ENCODE measurements at regions not wholly inside any gene's neighbourhood (a gene's known extent, or its start where the extent isn't known, plus 50 kb on each side); places are given as distances from the start of the nearest gene placed in this dataset.

DNA sequence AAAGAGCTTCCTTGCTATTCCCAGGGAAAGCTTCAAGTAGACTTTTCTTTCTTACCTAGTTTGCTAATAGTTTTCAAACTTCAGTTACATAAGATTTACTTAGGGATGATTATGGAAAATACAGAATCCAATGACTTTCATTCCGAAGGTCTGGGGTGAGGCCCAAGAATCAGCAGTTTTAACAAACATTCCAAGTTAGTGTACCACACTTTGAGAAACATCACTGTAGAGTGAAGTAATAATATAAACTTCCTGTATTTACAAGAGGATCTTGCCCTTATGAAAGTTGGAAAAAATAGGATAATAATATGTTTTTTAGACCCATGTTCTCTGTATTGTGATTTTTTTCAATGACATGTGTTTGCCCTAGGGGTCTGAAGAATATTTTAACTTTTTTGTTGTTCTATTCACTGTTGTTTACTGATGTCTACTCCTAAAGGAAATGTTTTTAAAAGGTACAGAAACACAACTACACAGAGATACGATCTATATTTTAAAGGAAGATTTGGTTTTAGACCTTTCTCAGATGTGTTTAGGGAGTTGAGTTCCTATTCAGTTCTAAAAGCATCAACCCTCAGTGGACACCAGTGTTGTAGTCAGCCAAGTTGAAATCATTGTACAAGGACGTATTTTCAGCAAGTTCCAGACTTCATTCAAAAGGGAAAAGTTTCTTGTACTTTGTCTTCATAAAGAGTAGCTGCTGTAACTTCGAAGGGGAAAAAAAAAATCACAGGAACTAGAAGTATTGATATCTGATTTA, 295.8 kb upstream of the SLC7A11 start:
- Mint-ChIP-seq H3K4me1 (ENCODE audit: low read depth) (no peaks in the 10 kb centered on the region), H3K4me3 (no peak overlapping the region), H3K27me3 (peaks cover 8% of the 10 kb centered on the region), H3K9me3 (peaks cover 24% of the 10 kb centered on the region), H3K36me3 (ENCODE audit: low read depth) (no peaks in the 10 kb centered on the region), H3K27ac (no peak overlapping the region)
- intact Hi-C loops (cut with micrococcal nuclease), result no loop called here

DNA sequence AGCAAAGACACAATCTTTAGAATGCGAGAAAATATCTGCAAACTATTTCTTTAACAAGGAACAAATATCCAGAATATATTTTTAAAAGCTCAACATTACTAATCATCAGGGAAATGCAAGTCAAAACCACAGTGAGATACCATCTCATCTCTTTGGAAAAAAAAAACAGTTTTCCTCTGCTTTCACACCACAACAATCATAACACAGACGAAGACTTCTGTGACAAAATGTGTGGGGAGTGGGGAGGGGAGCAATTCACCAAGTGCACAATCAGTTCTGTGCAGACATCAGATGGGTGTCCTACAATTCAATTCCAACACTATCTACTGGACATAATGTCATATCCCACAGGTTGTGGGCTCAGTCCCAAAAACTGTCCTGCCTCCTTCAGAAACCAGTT, 293.2 kb upstream of the SLC7A11 start:
- no peaks in the 10 kb centered on the region for H3K36me3 Mint-ChIP-seq (ENCODE audit: low read depth)
- peaks cover 45% of the 10 kb centered on the region for H3K9me3 Mint-ChIP-seq
- no peak overlapping the region for H3K27ac Mint-ChIP-seq
- intact Hi-C loops (cut with micrococcal nuclease), result no loop called here
- peaks cover 11% of the 10 kb centered on the region for H3K27me3 Mint-ChIP-seq
- no peaks in the 10 kb centered on the region for H3K4me1 Mint-ChIP-seq (ENCODE audit: low read depth)
- no peak overlapping the region for H3K4me3 Mint-ChIP-seq

DNA sequence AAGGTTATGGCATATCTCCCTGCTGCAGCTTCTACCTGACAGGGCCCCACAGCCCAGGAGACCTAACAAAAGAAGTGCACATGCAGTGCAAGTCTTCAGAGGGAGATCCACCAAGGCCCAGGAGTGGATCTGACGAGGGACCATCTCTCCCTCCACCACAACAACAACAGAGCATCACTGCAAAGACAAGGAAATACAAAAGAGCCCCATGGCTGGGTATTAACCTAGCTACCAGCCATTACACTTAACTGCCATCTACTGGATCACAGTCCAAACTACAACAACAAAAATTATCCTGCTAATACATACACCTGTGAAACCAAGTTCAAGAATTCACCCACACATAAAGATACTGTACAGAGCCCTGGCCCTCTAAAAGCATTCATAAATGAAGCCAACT, 280.2 kb upstream of the SLC7A11 start:
- no peak overlapping the region for H3K4me3 Mint-ChIP-seq
- H3K27me3 Mint-ChIP-seq, result peaks cover 15% of the 10 kb centered on the region
- peak overlapping the region; percentile 15 for H3K27ac Mint-ChIP-seq
- peaks cover 13% of the 10 kb centered on the region for H3K4me1 Mint-ChIP-seq (ENCODE audit: low read depth)
- intact Hi-C loops (cut with micrococcal nuclease), result loop anchor here (2.0 kb wide), 1 partner anchor 486 kb away; no protein-coding TSS in a partner anchor
- no peaks in the 10 kb centered on the region for H3K9me3 Mint-ChIP-seq
- H3K36me3 Mint-ChIP-seq (ENCODE audit: low read depth), result no peaks in the 10 kb centered on the region

DNA sequence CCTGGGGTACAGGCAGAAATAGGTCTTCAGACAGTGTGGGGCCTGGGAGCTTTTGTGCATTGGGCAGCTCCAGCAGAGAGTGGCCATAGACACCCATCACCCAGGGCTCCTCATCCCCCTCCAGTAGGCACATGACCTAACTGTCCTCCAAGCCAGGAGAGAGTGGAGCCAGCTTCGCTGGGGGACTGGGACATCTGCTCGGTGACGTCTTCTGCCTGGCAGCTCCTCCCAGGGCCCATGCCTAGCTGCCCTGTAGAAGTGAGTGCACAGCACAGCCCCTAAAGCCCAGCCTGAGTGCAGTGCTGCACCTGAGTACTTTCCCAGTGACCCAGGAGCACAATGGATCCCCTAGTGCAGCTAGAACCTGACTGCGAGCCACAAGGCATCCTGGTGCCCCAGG, 279.7 kb upstream of the SLC7A11 start:
- intact Hi-C loops (cut with micrococcal nuclease), result loop anchor here (2.0 kb wide), 1 partner anchor 485 kb away; no protein-coding TSS in a partner anchor
- Mint-ChIP-seq H3K27ac (peak overlapping the region; percentile 15), H3K4me3 (no peak overlapping the region), H3K36me3 (ENCODE audit: low read depth) (no peaks in the 10 kb centered on the region), H3K9me3 (no peaks in the 10 kb centered on the region), H3K27me3 (peaks cover 15% of the 10 kb centered on the region), H3K4me1 (ENCODE audit: low read depth) (peaks cover 13% of the 10 kb centered on the region)

DNA sequence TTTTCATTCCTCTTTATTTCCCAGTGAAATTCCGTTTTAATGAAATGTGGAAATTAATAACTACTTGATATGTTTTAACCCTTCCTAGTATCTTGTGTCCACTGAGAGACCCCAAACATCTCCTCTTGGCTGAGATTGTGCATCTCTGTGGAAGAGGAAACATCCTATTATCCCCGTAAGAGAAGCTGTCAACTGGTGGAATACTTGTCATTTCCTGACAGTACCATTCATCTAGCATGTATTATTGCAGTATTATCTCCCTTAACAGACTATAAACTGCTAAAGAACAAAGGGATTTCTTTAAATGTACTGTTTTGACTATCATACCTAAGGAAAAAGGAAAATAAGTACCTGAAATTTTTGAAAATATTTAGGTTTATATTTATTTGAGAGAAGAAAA, 277.3 kb upstream of the SLC7A11 start:
- Mint-ChIP-seq H3K27ac (no peak overlapping the region), H3K9me3 (no peaks in the 10 kb centered on the region), H3K4me3 (no peak overlapping the region), H3K4me1 (ENCODE audit: low read depth) (peaks cover 13% of the 10 kb centered on the region), H3K27me3 (peaks cover 8% of the 10 kb centered on the region), H3K36me3 (ENCODE audit: low read depth) (no peaks in the 10 kb centered on the region)
- intact Hi-C loops (cut with micrococcal nuclease), result no loop called here

DNA sequence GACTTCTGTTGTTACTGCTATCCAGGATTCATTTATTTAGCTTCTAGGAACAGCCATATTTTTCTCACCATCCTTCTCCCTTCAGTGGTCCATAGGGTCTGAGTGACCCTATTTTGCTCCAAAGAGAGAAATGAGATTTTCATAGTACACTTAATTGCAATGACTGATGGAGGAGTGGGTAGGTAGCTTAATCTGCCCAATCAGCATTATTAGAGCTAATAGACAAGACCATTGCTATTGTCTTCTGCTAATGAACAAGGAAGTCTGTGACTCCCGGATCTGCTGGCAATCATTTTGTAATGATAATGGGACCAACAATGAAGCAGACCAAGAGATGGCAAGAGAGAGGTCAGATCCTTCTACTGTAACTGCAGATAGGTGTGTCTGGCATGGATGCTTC, 271.4 kb upstream of the SLC7A11 start:
- intact Hi-C loops (cut with micrococcal nuclease), result no loop called here
- Mint-ChIP-seq H3K9me3 (no peaks in the 10 kb centered on the region), H3K27ac (no peak overlapping the region), H3K27me3 (peaks cover 17% of the 10 kb centered on the region), H3K4me3 (no peak overlapping the region), H3K4me1 (ENCODE audit: low read depth) (peaks cover 5% of the 10 kb centered on the region), H3K36me3 (ENCODE audit: low read depth) (no peaks in the 10 kb centered on the region)

DNA sequence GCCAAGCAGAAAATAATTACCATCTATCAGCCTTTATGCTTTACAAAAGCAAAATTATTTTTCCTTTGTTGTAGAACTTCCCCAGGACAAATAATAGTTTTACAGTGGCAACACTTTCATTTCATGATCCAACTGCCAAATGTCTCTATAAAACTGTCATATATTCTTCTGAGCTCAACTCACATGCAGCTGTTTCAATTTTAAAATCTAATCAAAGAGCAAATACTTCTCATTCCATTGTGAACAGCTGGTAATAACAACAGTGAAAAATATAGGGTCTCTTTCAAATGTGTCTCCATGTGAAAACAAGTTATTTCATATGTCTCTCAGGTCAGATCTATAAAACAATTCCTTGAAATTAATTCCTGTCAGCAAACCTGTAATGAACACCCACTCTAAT, 270.6 kb upstream of the SLC7A11 start:
- Mint-ChIP-seq H3K9me3 (no peaks in the 10 kb centered on the region), H3K36me3 (ENCODE audit: low read depth) (no peaks in the 10 kb centered on the region), H3K27me3 (peaks cover 19% of the 10 kb centered on the region), H3K27ac (no peak overlapping the region), H3K4me1 (ENCODE audit: low read depth) (peaks cover 5% of the 10 kb centered on the region), H3K4me3 (no peak overlapping the region)
- intact Hi-C loops (cut with micrococcal nuclease), result no loop called here

DNA sequence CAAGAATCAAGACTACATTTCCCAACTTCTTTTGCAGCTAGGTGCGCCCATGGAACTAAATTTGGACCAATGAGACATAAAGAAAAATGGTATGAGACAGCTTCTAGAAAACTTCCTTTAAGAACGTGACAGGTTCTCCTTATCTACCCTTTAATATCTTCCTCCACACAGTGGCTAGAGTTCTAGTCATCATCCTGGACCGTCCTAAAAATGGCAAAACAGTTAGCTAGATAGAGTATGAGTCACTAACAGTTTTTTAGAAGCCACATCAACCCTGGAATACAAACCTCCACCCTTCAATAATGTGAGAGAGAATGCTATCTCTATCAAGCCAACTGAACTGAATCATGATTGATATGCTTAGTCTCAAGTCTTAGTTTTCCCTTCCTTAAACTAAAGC, 267.9 kb upstream of the SLC7A11 start:
- peaks cover 5% of the 10 kb centered on the region for H3K4me1 Mint-ChIP-seq (ENCODE audit: low read depth)
- H3K27ac Mint-ChIP-seq, result no peak overlapping the region
- H3K4me3 Mint-ChIP-seq, result no peak overlapping the region
- intact Hi-C loops (cut with micrococcal nuclease), result no loop called here
- no peaks in the 10 kb centered on the region for H3K36me3 Mint-ChIP-seq (ENCODE audit: low read depth)
- peaks cover 21% of the 10 kb centered on the region for H3K9me3 Mint-ChIP-seq
- peaks cover 30% of the 10 kb centered on the region for H3K27me3 Mint-ChIP-seq

DNA sequence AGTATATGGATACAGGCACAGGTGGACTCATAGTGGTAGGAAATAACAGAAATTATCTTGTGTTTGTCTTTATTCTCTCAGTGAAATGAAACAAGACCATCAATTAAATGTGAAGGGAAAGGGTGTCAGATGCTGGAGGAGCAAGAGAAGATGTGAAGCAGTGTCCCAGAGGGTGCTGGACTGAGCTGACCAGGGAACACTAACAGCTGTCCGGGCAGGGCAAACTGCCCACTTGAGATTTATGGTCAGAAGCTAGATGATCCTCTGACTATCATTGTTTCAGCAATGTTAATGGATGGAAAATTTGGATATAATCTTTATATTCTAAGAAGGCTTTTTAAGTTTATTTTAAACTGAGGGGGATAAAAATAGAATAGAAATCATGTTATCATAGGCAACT, 267.2 kb upstream of the SLC7A11 start:
- peaks cover 5% of the 10 kb centered on the region for H3K4me1 Mint-ChIP-seq (ENCODE audit: low read depth)
- no peak overlapping the region for H3K27ac Mint-ChIP-seq
- H3K27me3 Mint-ChIP-seq, result peaks cover 30% of the 10 kb centered on the region
- intact Hi-C loops (cut with micrococcal nuclease), result no loop called here
- H3K36me3 Mint-ChIP-seq (ENCODE audit: low read depth), result no peaks in the 10 kb centered on the region
- H3K4me3 Mint-ChIP-seq, result no peak overlapping the region
- peaks cover 22% of the 10 kb centered on the region for H3K9me3 Mint-ChIP-seq

DNA sequence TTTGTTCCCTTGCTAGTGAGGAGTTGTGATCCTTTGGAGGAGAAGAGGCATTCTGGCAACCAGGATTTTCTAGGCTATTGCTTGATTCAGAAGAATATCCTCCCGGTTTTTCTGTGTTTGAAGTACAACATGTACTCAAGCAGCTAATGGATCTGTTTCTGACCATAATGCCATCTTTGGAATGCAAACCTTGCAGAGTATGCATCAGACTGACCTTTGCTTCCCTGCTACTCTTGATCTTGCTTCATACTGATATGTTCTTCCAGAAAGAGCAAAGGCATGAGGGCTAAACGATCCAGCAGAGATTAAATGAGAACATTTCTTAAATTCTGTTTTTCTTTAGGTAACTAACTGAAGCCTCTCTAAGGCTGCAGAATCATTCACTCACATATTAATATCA, 265.4 kb upstream of the SLC7A11 start:
- intact Hi-C loops (cut with micrococcal nuclease), result no loop called here
- Mint-ChIP-seq H3K27me3 (peaks cover 30% of the 10 kb centered on the region), H3K4me3 (no peak overlapping the region), H3K36me3 (ENCODE audit: low read depth) (no peaks in the 10 kb centered on the region), H3K9me3 (peaks cover 22% of the 10 kb centered on the region), H3K4me1 (ENCODE audit: low read depth) (peaks cover 5% of the 10 kb centered on the region), H3K27ac (no peak overlapping the region)

DNA sequence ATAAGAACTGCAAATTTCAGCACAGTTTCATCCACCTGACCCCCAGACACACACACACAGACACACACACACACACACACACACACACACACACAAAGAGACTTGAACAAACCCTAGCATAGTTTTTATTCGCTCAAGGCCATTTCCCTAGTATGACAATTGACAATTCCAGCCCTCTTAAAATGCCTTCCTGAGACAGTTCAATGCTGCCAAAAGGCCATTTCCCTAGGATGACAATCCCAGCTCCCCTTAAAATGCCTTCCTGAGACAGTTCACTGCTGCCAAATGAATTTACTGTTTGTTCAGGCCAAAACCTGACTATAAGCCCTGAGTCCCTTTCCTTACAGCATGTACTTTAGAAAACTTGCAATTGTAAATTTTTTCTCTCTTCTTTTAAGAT, 259.5 kb upstream of the SLC7A11 start:
- no peak overlapping the region for H3K4me3 Mint-ChIP-seq
- peaks cover 25% of the 10 kb centered on the region for H3K27me3 Mint-ChIP-seq
- intact Hi-C loops (cut with micrococcal nuclease), result no loop called here
- no peaks in the 10 kb centered on the region for H3K4me1 Mint-ChIP-seq (ENCODE audit: low read depth)
- H3K27ac Mint-ChIP-seq, result no peak overlapping the region
- H3K36me3 Mint-ChIP-seq (ENCODE audit: low read depth), result no peaks in the 10 kb centered on the region
- H3K9me3 Mint-ChIP-seq, result peaks cover 39% of the 10 kb centered on the region

DNA sequence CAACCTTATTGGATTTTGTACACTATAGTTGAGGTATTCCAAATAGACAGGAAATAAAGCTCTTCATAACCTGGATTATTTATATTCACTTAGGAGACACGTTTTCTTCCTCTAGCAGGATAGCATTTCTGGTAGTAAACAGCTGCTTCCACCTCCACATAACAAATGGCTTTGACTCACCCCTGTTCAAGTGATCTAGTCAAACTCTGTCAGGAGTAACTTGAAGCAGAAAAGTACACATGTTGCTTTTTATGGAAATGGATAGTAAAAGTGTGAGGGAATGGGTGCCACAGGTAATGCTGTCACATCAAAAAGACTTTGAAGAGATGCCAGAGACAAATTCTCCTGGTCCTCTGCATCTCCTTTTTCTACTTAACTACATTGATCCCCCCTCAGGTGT, 258.7 kb upstream of the SLC7A11 start:
- Mint-ChIP-seq H3K4me3 (no peak overlapping the region), H3K27ac (no peak overlapping the region), H3K36me3 (ENCODE audit: low read depth) (no peaks in the 10 kb centered on the region), H3K4me1 (ENCODE audit: low read depth) (no peaks in the 10 kb centered on the region), H3K27me3 (peaks cover 23% of the 10 kb centered on the region), H3K9me3 (peaks cover 32% of the 10 kb centered on the region)
- intact Hi-C loops (cut with micrococcal nuclease), result no loop called here

DNA sequence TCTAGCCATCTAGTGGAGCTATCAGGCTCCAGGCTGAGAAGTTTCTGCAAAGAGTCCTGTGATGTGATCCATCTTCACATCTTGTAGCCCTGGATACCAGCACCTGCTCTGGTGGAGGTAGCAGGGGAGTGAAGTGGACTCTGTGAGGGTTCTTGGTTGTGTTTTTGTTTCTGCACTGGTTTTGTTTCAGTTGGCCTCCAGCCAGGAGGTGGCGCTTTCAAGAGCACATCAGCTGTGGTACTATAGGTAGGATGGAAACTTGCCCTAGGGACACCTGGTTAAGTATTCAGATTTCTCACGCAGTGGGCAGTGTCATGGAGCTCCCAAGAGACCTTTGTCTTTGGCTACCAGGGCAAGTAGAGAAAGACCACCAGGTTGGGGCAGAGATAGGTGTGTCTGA, 257.5 kb upstream of the SLC7A11 start:
- H3K4me1 Mint-ChIP-seq (ENCODE audit: low read depth), result peaks cover 6% of the 10 kb centered on the region
- H3K27ac Mint-ChIP-seq, result no peak overlapping the region
- H3K36me3 Mint-ChIP-seq (ENCODE audit: low read depth), result no peaks in the 10 kb centered on the region
- H3K27me3 Mint-ChIP-seq, result peaks cover 20% of the 10 kb centered on the region
- no peak overlapping the region for H3K4me3 Mint-ChIP-seq
- intact Hi-C loops (cut with micrococcal nuclease), result loop anchor here (5.0 to 10.0 kb wide), 2 partner anchors 95 to 317 kb away; no protein-coding TSS in a partner anchor
- H3K9me3 Mint-ChIP-seq, result peaks cover 23% of the 10 kb centered on the region

DNA sequence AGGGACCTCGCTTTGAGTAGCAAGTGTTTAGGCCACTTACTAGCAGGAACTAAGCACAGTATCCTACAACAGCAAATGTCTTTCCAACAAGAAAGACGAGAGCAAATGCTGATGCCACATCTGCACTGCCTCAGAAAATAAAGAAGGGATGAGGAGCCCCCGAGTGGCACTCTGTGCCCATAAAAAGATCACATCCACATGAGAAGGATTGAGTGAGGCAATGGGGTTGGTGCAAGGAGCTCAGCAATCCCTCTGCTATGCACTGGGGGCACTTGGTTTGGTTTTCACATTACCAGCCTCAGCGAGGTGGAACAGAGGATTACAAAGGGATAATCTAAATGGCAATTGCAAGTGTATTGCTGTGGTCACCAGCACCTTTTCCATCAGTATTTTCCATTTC, 252.8 kb upstream of the SLC7A11 start:
- Mint-ChIP-seq H3K27ac (no peak overlapping the region), H3K4me1 (ENCODE audit: low read depth) (peaks cover 18% of the 10 kb centered on the region), H3K9me3 (peaks cover 22% of the 10 kb centered on the region), H3K36me3 (ENCODE audit: low read depth) (no peaks in the 10 kb centered on the region), H3K27me3 (peaks cover 20% of the 10 kb centered on the region), H3K4me3 (no peak overlapping the region)
- intact Hi-C loops (cut with micrococcal nuclease), result loop anchor here (5.0 to 10.0 kb wide), 3 partner anchors 90 to 313 kb away; no protein-coding TSS in a partner anchor

DNA sequence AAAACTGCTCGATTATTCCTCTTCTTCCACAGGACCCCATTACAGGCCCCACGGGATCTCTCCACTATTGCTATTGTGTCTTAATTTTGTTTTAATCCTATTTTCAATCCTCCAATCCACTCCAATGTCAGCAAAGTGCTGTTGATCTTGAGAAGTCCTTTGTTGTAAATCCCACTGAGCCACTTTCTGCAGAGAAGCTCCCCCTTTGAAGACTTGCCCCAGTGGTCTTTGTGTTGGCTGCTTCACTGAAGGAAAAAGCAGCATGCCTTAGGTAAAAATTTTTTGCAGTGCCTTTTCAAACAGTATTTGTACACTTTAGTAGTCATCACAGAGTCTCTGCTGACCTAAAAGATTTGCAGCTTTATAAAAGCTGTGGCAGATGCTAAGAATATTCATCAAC, 252.0 kb upstream of the SLC7A11 start:
- intact Hi-C loops (cut with micrococcal nuclease), result loop anchor here (5.0 to 10.0 kb wide), 2 partner anchors 89 to 247 kb away; no protein-coding TSS in a partner anchor
- H3K4me1 Mint-ChIP-seq (ENCODE audit: low read depth), result peaks cover 18% of the 10 kb centered on the region
- H3K9me3 Mint-ChIP-seq, result peaks cover 14% of the 10 kb centered on the region
- H3K4me3 Mint-ChIP-seq, result no peak overlapping the region
- H3K27me3 Mint-ChIP-seq, result peaks cover 17% of the 10 kb centered on the region
- H3K27ac Mint-ChIP-seq, result no peak overlapping the region
- no peaks in the 10 kb centered on the region for H3K36me3 Mint-ChIP-seq (ENCODE audit: low read depth)

Measured in dendritic cell treated with granulocyte-macrophage colony-stimulating factor and Interleukin-4, amounts not matched to agents 40 ng/mL and 50 ng/mL, for 4 days (primary cell).